ENCODE measurements at regions not wholly inside any gene's neighbourhood (a gene's known extent, or its start where the extent isn't known, plus 50 kb on each side); places are given as distances from the start of the nearest gene placed in this dataset.

DNA sequence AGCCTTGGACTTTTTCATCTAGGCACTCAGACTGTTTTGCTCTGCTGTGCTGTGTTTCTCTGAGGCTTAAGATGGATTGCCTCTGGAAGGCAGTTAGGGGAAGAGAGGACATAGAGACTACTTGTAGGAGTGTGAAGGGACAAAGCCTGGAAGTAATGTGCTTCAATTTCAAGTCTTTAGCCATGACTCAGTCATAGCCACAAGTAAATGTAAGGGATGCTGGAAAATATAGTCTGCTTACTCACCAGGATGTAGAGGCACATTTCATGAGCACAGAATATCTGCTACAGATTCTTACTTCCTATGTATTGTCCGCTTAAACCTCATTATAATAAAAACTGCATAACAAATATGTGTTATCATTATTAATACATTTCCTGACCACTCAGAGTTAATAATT lies 794.3 kb upstream of the NOVA1 start:
- H3K27ac ChIP-seq (ENCODE audit: low read depth, low read length) = no peak overlapping the region
- no peak overlapping the region for H3K4me2 ChIP-seq (ENCODE audit: low read length)
- no peak overlapping the region for H2AK5ac ChIP-seq (ENCODE audit: low read length)
- H2BK12ac ChIP-seq (ENCODE audit: low read length) = no peak overlapping the region
- no peak overlapping the region for H2AFZ ChIP-seq (ENCODE audit: insufficient read depth, low read length, poor library complexity)
- no peak overlapping the region for H3K9ac ChIP-seq (ENCODE audit: low read length)
- H3K14ac ChIP-seq (ENCODE audit: low read length) = no peak overlapping the region
- no peak overlapping the region for H4K12ac ChIP-seq (ENCODE audit: low read depth, low read length)
- H3K18ac ChIP-seq (ENCODE audit: low read length) = no peak overlapping the region
- H4K8ac ChIP-seq (ENCODE audit: low read depth, low read length) = no peak overlapping the region
- H3K9me3 ChIP-seq (ENCODE audit: insufficient read depth, low read depth, low read length) = no peaks in the 10 kb centered on the region
- H3K23ac ChIP-seq (ENCODE audit: low read length) = no peak overlapping the region
- no peaks in the 10 kb centered on the region for H3K79me2 ChIP-seq (ENCODE audit: control insufficient read depth, insufficient read depth, low read length, poor library complexity)
- H4K91ac ChIP-seq (ENCODE audit: low read depth, low read length) = no peak overlapping the region
- no CpG with 5 or more reads among the region's 1 CpG for WGBS (ENCODE audit: extremely low coverage, insufficient coverage, insufficient read length)
- H2BK120ac ChIP-seq (ENCODE audit: insufficient read depth, low read length, poor library complexity) = no peak overlapping the region
- no peak overlapping the region for H3K4me3 ChIP-seq (ENCODE audit: low read depth, low read length)
- no peaks in the 10 kb centered on the region for H3K4me1 ChIP-seq (ENCODE audit: control insufficient read depth in 1 of 2, insufficient read depth in 2 of 2, low read length in 2 of 2)
- H3K27me3 ChIP-seq (ENCODE audit: insufficient read depth, low read length) = no peaks in the 10 kb centered on the region
- no peak for DNase-seq
- H3K36me3 ChIP-seq (ENCODE audit: control insufficient read depth in 1 of 2, insufficient read depth in 2 of 2, low read length in 2 of 2) = no peaks in the 10 kb centered on the region
- H3K4ac ChIP-seq (ENCODE audit: low read depth, low read length) = no peak overlapping the region
- no peaks in the 10 kb centered on the region for H3K79me1 ChIP-seq (ENCODE audit: low read length)
- H2BK5ac ChIP-seq (ENCODE audit: low read depth, low read length, poor library complexity) = no peak overlapping the region

DNA sequence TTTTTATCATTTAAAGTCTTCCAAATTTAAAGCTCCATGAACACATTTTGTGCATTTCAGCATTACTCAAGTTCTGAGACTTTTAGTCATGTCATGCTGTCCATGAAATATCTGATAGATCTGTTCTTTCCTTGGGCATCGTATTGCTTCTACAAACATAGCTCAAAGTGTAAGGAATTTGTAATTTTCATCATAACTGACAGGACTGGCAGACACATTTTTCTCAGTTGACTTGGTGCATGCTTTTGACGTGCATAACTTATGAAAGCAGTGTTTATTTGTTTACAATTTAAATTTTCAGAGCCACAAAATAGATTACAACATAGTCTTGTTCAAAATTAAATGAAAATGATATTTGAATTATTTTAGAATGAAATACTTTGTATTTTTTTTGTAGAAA lies 812.1 kb upstream of the NOVA1 start:
- H3K4me3 ChIP-seq (ENCODE audit: low read depth, low read length) = no peak overlapping the region
- no peak overlapping the region for H3K4me2 ChIP-seq (ENCODE audit: low read length)
- H3K27ac ChIP-seq (ENCODE audit: low read depth, low read length) = no peak overlapping the region
- peak in 1 of 2 donors; percentile 42 for DNase-seq
- H3K14ac ChIP-seq (ENCODE audit: low read length) = no peak overlapping the region
- no peak overlapping the region for H3K4ac ChIP-seq (ENCODE audit: low read depth, low read length)
- H4K8ac ChIP-seq (ENCODE audit: low read depth, low read length) = no peak overlapping the region
- no peak overlapping the region for H3K18ac ChIP-seq (ENCODE audit: low read length)
- no peak overlapping the region for H4K91ac ChIP-seq (ENCODE audit: low read depth, low read length)
- H2AK5ac ChIP-seq (ENCODE audit: low read length) = no peak overlapping the region
- H4K12ac ChIP-seq (ENCODE audit: low read depth, low read length) = no peak overlapping the region
- no peak overlapping the region for H3K9ac ChIP-seq (ENCODE audit: low read length)
- H2BK120ac ChIP-seq (ENCODE audit: insufficient read depth, low read length, poor library complexity) = no peak overlapping the region
- H3K4me1 ChIP-seq (ENCODE audit: control insufficient read depth in 1 of 2, insufficient read depth in 2 of 2, low read length in 2 of 2) = no peaks in the 10 kb centered on the region
- H2BK5ac ChIP-seq (ENCODE audit: low read depth, low read length, poor library complexity) = no peak overlapping the region
- H2AFZ ChIP-seq (ENCODE audit: insufficient read depth, low read length, poor library complexity) = no peak overlapping the region
- no peaks in the 10 kb centered on the region for H3K36me3 ChIP-seq (ENCODE audit: control insufficient read depth in 1 of 2, insufficient read depth in 2 of 2, low read length in 2 of 2)
- no peaks in the 10 kb centered on the region for H3K79me2 ChIP-seq (ENCODE audit: control insufficient read depth, insufficient read depth, low read length, poor library complexity)
- no peaks in the 10 kb centered on the region for H3K27me3 ChIP-seq (ENCODE audit: insufficient read depth, low read length)
- no peaks in the 10 kb centered on the region for H3K79me1 ChIP-seq (ENCODE audit: low read length)
- no peak overlapping the region for H2BK12ac ChIP-seq (ENCODE audit: low read length)
- no peaks in the 10 kb centered on the region for H3K9me3 ChIP-seq (ENCODE audit: insufficient read depth, low read depth, low read length)
- H3K23ac ChIP-seq (ENCODE audit: low read length) = no peak overlapping the region
- WGBS (ENCODE audit: extremely low coverage, insufficient coverage, insufficient read length) = no CpG with 5 or more reads among the region's 2 CpGs

DNA sequence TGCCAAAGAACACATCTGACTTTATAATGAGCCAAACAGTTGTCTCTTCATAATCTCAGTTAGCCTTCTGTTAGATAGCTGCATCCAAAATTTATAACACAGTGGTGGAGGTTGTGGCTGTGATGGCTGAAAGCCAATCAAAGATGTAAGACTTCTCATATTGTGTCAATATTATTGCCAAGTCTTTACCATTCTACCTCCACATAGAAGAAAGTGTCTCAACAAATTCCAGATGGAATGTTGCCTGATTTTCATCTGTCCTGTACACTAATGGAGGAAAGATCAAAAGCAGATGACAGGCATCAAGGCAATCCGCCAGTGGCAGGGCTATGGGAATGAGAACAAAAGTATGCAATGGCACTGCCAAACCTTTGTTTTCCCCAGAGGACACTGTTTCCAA lies 813.1 kb upstream of the NOVA1 start:
- Histone ChIP-seq H2BK12ac (ENCODE audit: low read length) (no peak overlapping the region), H4K12ac (ENCODE audit: low read depth, low read length) (no peak overlapping the region), H3K4ac (ENCODE audit: low read depth, low read length) (no peak overlapping the region), H3K36me3 (ENCODE audit: control insufficient read depth in 1 of 2, insufficient read depth in 2 of 2, low read length in 2 of 2) (no peaks in the 10 kb centered on the region), H3K27ac (ENCODE audit: low read depth, low read length) (no peak overlapping the region), H3K9ac (ENCODE audit: low read length) (no peak overlapping the region), H3K18ac (ENCODE audit: low read length) (no peak overlapping the region), H3K23ac (ENCODE audit: low read length) (no peak overlapping the region), H2AK5ac (ENCODE audit: low read length) (no peak overlapping the region), H3K4me3 (ENCODE audit: low read depth, low read length) (no peak overlapping the region), H2BK5ac (ENCODE audit: low read depth, low read length, poor library complexity) (no peak overlapping the region), H3K14ac (ENCODE audit: low read length) (no peak overlapping the region), H4K91ac (ENCODE audit: low read depth, low read length) (no peak overlapping the region), H2BK120ac (ENCODE audit: insufficient read depth, low read length, poor library complexity) (no peak overlapping the region), H3K27me3 (ENCODE audit: insufficient read depth, low read length) (no peaks in the 10 kb centered on the region), H3K79me2 (ENCODE audit: control insufficient read depth, insufficient read depth, low read length, poor library complexity) (no peaks in the 10 kb centered on the region), H4K8ac (ENCODE audit: low read depth, low read length) (no peak overlapping the region), H3K9me3 (ENCODE audit: insufficient read depth, low read depth, low read length) (no peaks in the 10 kb centered on the region), H3K4me1 (ENCODE audit: control insufficient read depth in 1 of 2, insufficient read depth in 2 of 2, low read length in 2 of 2) (no peaks in the 10 kb centered on the region), H3K79me1 (ENCODE audit: low read length) (no peaks in the 10 kb centered on the region), H2AFZ (ENCODE audit: insufficient read depth, low read length, poor library complexity) (no peak overlapping the region), H3K4me2 (ENCODE audit: low read length) (no peak overlapping the region)
- no peak for DNase-seq
- no CpG with 5 or more reads among the region's 1 CpG for WGBS (ENCODE audit: extremely low coverage, insufficient coverage, insufficient read length)

DNA sequence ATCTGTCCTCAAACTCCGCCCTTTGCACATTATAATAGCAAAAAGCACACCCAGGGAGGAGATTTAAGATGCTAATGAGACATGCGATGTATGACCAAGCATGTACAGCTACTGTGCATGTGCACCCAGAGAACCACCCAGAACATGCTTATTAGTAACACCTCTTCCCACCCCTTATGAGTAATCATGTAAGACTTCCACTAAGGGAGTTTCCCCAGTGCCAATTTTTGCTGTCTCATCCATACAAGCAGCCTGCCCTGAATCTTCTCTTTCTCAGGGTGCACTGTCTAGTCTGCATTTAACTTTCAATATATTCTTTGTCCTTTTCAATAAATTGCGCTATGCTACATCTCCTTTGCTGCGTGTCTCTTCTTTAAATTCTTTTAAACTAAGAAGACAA lies 830.0 kb upstream of the NOVA1 start:
- Histone ChIP-seq H3K18ac (ENCODE audit: low read length) (no peak overlapping the region), H3K23ac (ENCODE audit: low read length) (no peak overlapping the region), H3K27ac (ENCODE audit: low read depth, low read length) (no peak overlapping the region), H2BK120ac (ENCODE audit: insufficient read depth, low read length, poor library complexity) (no peak overlapping the region), H3K9ac (ENCODE audit: low read length) (no peak overlapping the region), H3K4me2 (ENCODE audit: low read length) (no peak overlapping the region), H3K79me2 (ENCODE audit: control insufficient read depth, insufficient read depth, low read length, poor library complexity) (no peaks in the 10 kb centered on the region), H3K4ac (ENCODE audit: low read depth, low read length) (no peak overlapping the region), H3K4me1 (ENCODE audit: control insufficient read depth in 1 of 2, insufficient read depth in 2 of 2, low read length in 2 of 2) (peaks cover 0 to 3% of the 10 kb centered on the region in 2 experiments), H3K9me3 (ENCODE audit: insufficient read depth, low read depth, low read length) (no peaks in the 10 kb centered on the region), H3K4me3 (ENCODE audit: low read depth, low read length) (no peak overlapping the region), H2AK5ac (ENCODE audit: low read length) (no peak overlapping the region), H2BK5ac (ENCODE audit: low read depth, low read length, poor library complexity) (no peak overlapping the region), H3K79me1 (ENCODE audit: low read length) (no peaks in the 10 kb centered on the region), H2AFZ (ENCODE audit: insufficient read depth, low read length, poor library complexity) (no peak overlapping the region), H4K91ac (ENCODE audit: low read depth, low read length) (no peak overlapping the region), H3K27me3 (ENCODE audit: insufficient read depth, low read length) (no peaks in the 10 kb centered on the region), H2BK12ac (ENCODE audit: low read length) (no peak overlapping the region), H4K8ac (ENCODE audit: low read depth, low read length) (no peak overlapping the region), H3K36me3 (ENCODE audit: control insufficient read depth in 1 of 2, insufficient read depth in 2 of 2, low read length in 2 of 2) (no peaks in the 10 kb centered on the region), H3K14ac (ENCODE audit: low read length) (no peak overlapping the region), H4K12ac (ENCODE audit: low read depth, low read length) (no peak overlapping the region)
- DNase-seq = no peak
- WGBS (ENCODE audit: extremely low coverage, insufficient coverage, insufficient read length) = no CpG with 5 or more reads among the region's 4 CpGs
